SU-DHL-6 (cell line): ENCODE measurements at regions not wholly inside any gene's neighbourhood (a gene's known extent, or its start where the extent isn't known, plus 50 kb on each side); places are given as distances from the start of the nearest gene placed in this dataset.

Source experiments
- CTCF ChIP-seq: fragments of 200-600 bp; sonication (generic); IDR thresholded peaks from one replicate; pipeline ENCODE4 v1.5.1; 2017; ENCODE audit warnings: antibody characterized with exemption, mild to moderate bottlenecking, low read length, moderate library complexity; ENCODE audit not compliant: insufficient read depth, poor library complexity, severe bottlenecking
- EZH2phosphoT487 ChIP-seq: fragments of 200-600 bp; sonication (generic), shearing (Covaris generic); conservative IDR thresholded peaks from 2 replicates; pipeline ENCODE4 v1.6.1; 2018; ENCODE audit warnings: mild to moderate bottlenecking, antibody characterized with exemption, low read length, moderate library complexity, mixed read lengths

- TF ChIP-seq EZH2phosphoT487: no peak
- TF ChIP-seq CTCF: no peak
Measured at GRCh38 chr1:198455966-198456365, 84.5 kb downstream of the ATP6V1G3 start.
